HepG2 (cell line): ENCODE measurements at regions not wholly inside any gene's neighbourhood (a gene's known extent, or its start where the extent isn't known, plus 50 kb on each side); places are given as distances from the start of the nearest gene placed in this dataset.
A peak's percentile ranks its signal among the peaks of the same experiment; 100 is the strongest.

Experiments
- ATAC-seq: fragments of 200-7000 bp; cut with Tn5 transposase; 3 replicates; pipeline ENCODE4 v1.9.1; 2020; ENCODE audit warnings: mild to moderate bottlenecking, moderate library complexity
- BruUV-seq: library from RNA; stranded (reverse); fragments of 400-500 nt; replicated peaks from 2 replicates; lab custom pipeline; 2021; lab: Mats Ljungman, UMichigan
- CTCF ChIA-PET: fragments of 300-600 bp; formaldehyde crosslinking; extraction: SDS; loops from one replicate; lab custom pipeline; 2021; ENCODE audit warnings: low total read pairs, inconsistent platforms, low intra/inter-chr PET ratio; lab: Yijun Ruan, JAX
- POLR2A ChIA-PET: fragments of 350-600 bp; sonication (Branson Sonifier 250); formaldehyde crosslinking; loops from one replicate; lab custom pipeline; 2020; ENCODE audit warnings: antibody characterized with exemption, inconsistent platforms; lab: Yijun Ruan, JAX
- DNase-seq: peaks from one replicate; pipeline ENCODE4 v3.0.0-alpha.2; 2015; ENCODE audit warnings: low spot score
- FAIRE-seq: peaks from 3 replicates; lab custom pipeline; 2011; peaks lifted over from hg19 to GRCh38; lab: Jason Lieb, UNC
- H2AFZ ChIP-seq: one replicate; pipeline ENCODE4 v1.6.1; 2011; ENCODE audit warnings: low read length, inconsistent platforms
- H3K27ac ChIP-seq: fragments of 300-600 bp; 3 replicates; pipeline ENCODE4 v1.8.0; 2011; ENCODE audit warnings: mixed run types, mild to moderate bottlenecking, mixed read lengths, low read length, inconsistent platforms; ENCODE audit not compliant: insufficient read depth; ENCODE audit errors: extremely low read length
- H3K27me3 ChIP-seq, 2 experiments: fragments of 200-600 bp in 1 of 2; 2 replicates in 1 of 2; 3 replicates in 1 of 2; pipeline versions ENCODE4 v1.6.0 to v1.8.0; 2011; ENCODE audit warnings: low read length in 2 of 2, mild to moderate bottlenecking in 2 of 2, moderate library complexity in 2 of 2, inconsistent platforms in 1 of 2; ENCODE audit not compliant: insufficient read depth in 2 of 2, control insufficient read depth in 1 of 2
- H3K36me3 ChIP-seq, 2 experiments: fragments of 200-600 bp in 1 of 2; replicated peaks in 1 of 2; 2 replicates in 1 of 2; 3 replicates in 1 of 2; pipeline versions ENCODE4 v1.5.1 to v1.8.0; 2011; ENCODE audit warnings: low read length in 2 of 2, inconsistent platforms in 1 of 2; ENCODE audit not compliant: insufficient read depth in 2 of 2, control insufficient read depth in 1 of 2
- H3K4me1 ChIP-seq: 2 replicates; pipeline ENCODE4 v1.5.1; 2012; ENCODE audit warnings: low read length, inconsistent platforms; ENCODE audit not compliant: insufficient read depth
- H3K4me2 ChIP-seq: 2 replicates; pipeline ENCODE4 v1.6.0; 2011; ENCODE audit warnings: low read depth, low read length, inconsistent platforms
- H3K4me3 ChIP-seq, 3 experiments: fragments of 200-600 bp in 1 of 3; sonication (generic), shearing (Covaris generic) in 1 of 3; replicated peaks in 1 of 3; 2 replicates each; pipeline ENCODE4 v1.5.1; 2011 to 2016; ENCODE audit warnings: low read length in 3 of 3, inconsistent platforms in 2 of 3, low read depth in 2 of 3, mild to moderate bottlenecking in 2 of 3, control low read depth in 1 of 3, mixed read lengths in 1 of 3; ENCODE audit not compliant: insufficient read depth in 1 of 3
- H3K79me2 ChIP-seq: one replicate; pipeline ENCODE4 v1.6.1; 2011; ENCODE audit warnings: low read length, inconsistent platforms; ENCODE audit not compliant: insufficient read depth
- H3K9ac ChIP-seq: 2 replicates; pipeline ENCODE4 v1.6.0; 2011; ENCODE audit warnings: mild to moderate bottlenecking, low read depth, low read length, inconsistent platforms; ENCODE audit not compliant: insufficient read depth
- H3K9me3 ChIP-seq: 2 replicates; pipeline ENCODE4 v1.5.1; 2012; ENCODE audit warnings: mild to moderate bottlenecking, low read length
- H4K20me1 ChIP-seq: 2 replicates; pipeline ENCODE4 v1.6.0; 2011; ENCODE audit warnings: inconsistent platforms, mild to moderate bottlenecking, low read length, moderate library complexity; ENCODE audit not compliant: insufficient read depth
- CERS6 ChIP-seq: sonication (generic); formaldehyde crosslinking; IDR thresholded peaks from 2 replicates; pipeline ENCODE4 v1.5.0; 2020; ENCODE audit warnings: missing genetic modification reagents
- FOXJ3 ChIP-seq: sonication (generic); formaldehyde crosslinking; IDR thresholded peaks from 2 replicates; pipeline ENCODE4 v1.4.0; 2020; ENCODE audit warnings: missing genetic modification reagents, mild to moderate bottlenecking, borderline replicate concordance
- MAFK ChIP-seq, 2 experiments: IDR thresholded peaks in 1 of 2; conservative IDR thresholded peaks in 1 of 2; 2 replicates each; pipeline ENCODE4 v1.6.1; 2011; ENCODE audit warnings: improper control_type of control experiment in 2 of 2, low read length in 2 of 2
- MXI1 ChIP-seq: IDR thresholded peaks from 3 replicates; pipeline ENCODE4 v1.6.1; 2012; ENCODE audit warnings: low read depth, low read length, inconsistent platforms, borderline replicate concordance
- NFYB ChIP-seq: sonication (generic); formaldehyde crosslinking; IDR thresholded peaks from 2 replicates; pipeline ENCODE4 v1.4.0; 2020; ENCODE audit warnings: missing genetic modification reagents
- NFYC ChIP-seq: IDR thresholded peaks from 2 replicates; pipeline ENCODE4 v1.6.1; 2016; ENCODE audit warnings: missing genetic modification reagents, missing compliant biosample characterization
- TGIF2 ChIP-seq: IDR thresholded peaks from 2 replicates; pipeline ENCODE4 v1.6.1; 2016; ENCODE audit warnings: control low read depth, missing compliant biosample characterization
- ZEB1 ChIP-seq: IDR thresholded peaks from 2 replicates; pipeline ENCODE4 v1.6.1; 2012; ENCODE audit warnings: mild to moderate bottlenecking, low read depth, inconsistent platforms; ENCODE audit not compliant: insufficient replicate concordance
- WGBS: methylation state at CpG from one replicate; pipeline ENCODE4 v1.1.6; 2017; ENCODE audit warnings: low lambda C conversion rate; 5-methylcytosine and 5-hydroxymethylcytosine counted together
- in situ Hi-C: cut with HindIII; loops from 2 replicates; pipeline ENCODE4 v1.10.0; 2017; ENCODE audit warnings: low pct_unique_long_range_greater_than_20kb; ENCODE audit not compliant: extremely low pct_ligation_motif_present
- intact Hi-C: fragments of 100-400 bp; cut with micrococcal nuclease; formaldehyde crosslinking; loops from one replicate; pipeline ENCODE4 v1.10.0; 2022; ENCODE audit not compliant: unreplicated experiment

DNA sequence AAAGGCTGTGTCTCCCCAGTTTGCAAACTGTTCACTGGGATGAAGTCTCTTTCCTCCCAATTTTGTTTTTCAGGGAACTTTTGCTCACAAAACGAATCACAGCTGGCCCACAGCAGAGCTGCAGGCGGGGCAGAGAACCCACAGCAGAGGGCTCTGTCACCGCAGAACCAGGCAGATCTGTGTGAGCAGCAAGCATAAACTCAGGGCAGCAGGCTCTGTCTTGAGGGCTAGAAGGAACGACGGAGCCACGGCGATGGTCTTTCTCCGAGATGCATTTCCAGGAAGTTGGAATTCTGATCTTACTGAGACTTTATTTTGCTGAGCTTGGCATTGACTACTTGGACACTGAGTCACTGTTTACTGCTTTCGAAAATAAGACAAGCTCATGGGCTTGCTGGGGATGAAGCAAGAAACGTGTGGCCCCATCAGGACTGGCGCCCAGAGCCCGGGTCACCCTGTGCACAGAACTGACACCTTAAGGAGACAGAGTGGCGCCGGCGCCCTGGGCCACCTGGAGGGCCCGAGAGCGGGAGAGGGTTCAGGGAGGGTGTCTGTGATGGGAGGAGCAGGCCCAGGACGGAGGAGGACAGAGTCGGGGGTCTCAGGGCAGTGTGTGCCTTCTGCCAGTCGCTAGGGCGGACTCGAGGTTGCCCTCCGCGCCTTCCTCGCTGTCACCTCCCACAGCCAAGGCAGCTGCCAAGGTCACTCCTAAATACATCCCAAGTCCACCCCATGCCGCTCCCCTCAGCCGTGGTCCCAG is 106.3 kb upstream of the NXT1 start:
- Histone ChIP-seq H3K9ac (no peak overlapping the region), H3K4me3 (no peak overlapping the region), H3K4me2 (no peak overlapping the region), H4K20me1 (no peaks in the 10 kb centered on the region), H3K36me3 (no peaks in the 10 kb centered on the region), H3K27ac (no peak overlapping the region)
- intact Hi-C loops: no loop called here
- 63% methylated on average over 27 of the region's 27 CpGs for WGBS
- CTCF ChIA-PET: no interaction called here
- no peak for DNase-seq
- ATAC-seq: peak; percentile 10; the same call in 1 of the 3 replicates
- POLR2A ChIA-PET: no interaction called here
- in situ Hi-C loops: no loop called here
- no peak for TF ChIP-seq CERS6
- peak; percentile 6 to 49; a peak in 1 of 4 replicates for TF ChIP-seq MAFK (conservative IDR thresholded peaks at IDR 0.05 in 1 of 2, IDR thresholded peaks at IDR 0.05 in 1 of 2; ENCODE audit: low read length in 2 of 2)
- TF ChIP-seq, all 625 proteins: peak for 1
- FAIRE-seq: no peak
- no peak overlapping the region for H2AFZ ChIP-seq
- H3K79me2 ChIP-seq: no peaks in the 10 kb centered on the region
- BruUV-seq: no TSS peak
- no peaks in the 10 kb centered on the region for H3K27me3 ChIP-seq
- no peaks in the 10 kb centered on the region for H3K4me1 ChIP-seq
- no peaks in the 10 kb centered on the region for H3K9me3 ChIP-seq

DNA sequence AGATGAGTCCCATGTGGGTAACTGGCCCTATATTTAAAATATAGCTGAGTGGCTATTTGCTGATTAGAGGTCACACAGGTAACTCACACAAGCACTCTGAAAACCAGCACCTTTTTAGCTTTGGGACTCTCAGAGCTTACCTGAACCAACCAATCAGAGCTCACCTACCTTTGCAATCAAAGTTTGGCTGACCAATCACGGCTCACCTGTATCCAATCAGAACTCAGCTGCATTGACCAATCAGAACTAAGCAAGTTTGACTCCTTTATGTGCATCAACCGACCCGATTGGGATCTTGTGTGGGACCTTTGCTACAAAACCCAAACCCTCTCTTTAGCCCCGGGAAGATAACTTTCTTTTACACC is 106.8 kb upstream of the NXT1 start:
- FAIRE-seq: no peak
- H3K36me3 ChIP-seq: no peaks in the 10 kb centered on the region
- in situ Hi-C loops: no loop called here
- H3K9ac ChIP-seq: no peak overlapping the region
- no peak overlapping the region for H3K4me3 ChIP-seq
- no peaks in the 10 kb centered on the region for H3K4me1 ChIP-seq
- H3K27ac ChIP-seq: no peak overlapping the region
- H3K27me3 ChIP-seq: no peaks in the 10 kb centered on the region
- WGBS: 52% methylated on average over 4 of the region's 4 CpGs
- H3K4me2 ChIP-seq: no peak overlapping the region
- TF ChIP-seq MXI1: no peak
- TF ChIP-seq ZEB1: no peak
- no peak for TF ChIP-seq FOXJ3 (CRISPR knock-in tag)
- TF ChIP-seq NFYB: 0 out of 2 replicates have a peak, but pooled peaks have one; percentile 13
- TF ChIP-seq TGIF2 (CRISPR knock-in tag): no peak
- peak; percentile 51 for TF ChIP-seq NFYC (CRISPR knock-in tag)
- POLR2A ChIA-PET: no interaction called here
- no peak overlapping the region for H2AFZ ChIP-seq
- no peak for DNase-seq
- H4K20me1 ChIP-seq: no peaks in the 10 kb centered on the region
- no peaks in the 10 kb centered on the region for H3K79me2 ChIP-seq
- no TSS peak for BruUV-seq
- ATAC-seq: no peak
- CTCF ChIA-PET: no interaction called here
- H3K9me3 ChIP-seq: no peaks in the 10 kb centered on the region
- intact Hi-C loops: no loop called here
